Natural killer cell (primary cell): ENCODE measurements at regions not wholly inside any gene's neighbourhood (a gene's known extent, or its start where the extent isn't known, plus 50 kb on each side); places are given as distances from the start of the nearest gene placed in this dataset.

Experiments
- ATAC-seq, 3 donors: fragments of 150-1000 bp in 2 of 3; fragments of 200-7000 bp in 1 of 3; cut with Tn5 transposase; 1 replicate in 1 of 3; 2 replicates in 2 of 3; pipeline ENCODE4 v1.10.0; 2021; ENCODE audit warnings: mild to moderate bottlenecking in 2 of 3, moderate library complexity in 2 of 3
- DNase-seq, 2 donors: peaks; one replicate each; pipeline versions ENCODE4 v3.0.0 to v3.0.0-alpha.2; 2013 to 2021; ENCODE audit warnings: mixed read lengths in 1 of 2
- H3K27ac ChIP-seq: one replicate; pipeline ENCODE4 v1.5.1; 2013; ENCODE audit warnings: mild to moderate bottlenecking, low read length
- H3K27me3 ChIP-seq: one replicate; pipeline ENCODE4 v1.6.1; 2013; ENCODE audit warnings: low read length; ENCODE audit not compliant: control insufficient read depth, insufficient read depth
- H3K36me3 ChIP-seq: one replicate; pipeline ENCODE4 v1.6.1; 2013; ENCODE audit warnings: low read length; ENCODE audit not compliant: control insufficient read depth, insufficient read depth
- H3K4me1 ChIP-seq: one replicate; pipeline ENCODE4 v1.6.1; 2013; ENCODE audit warnings: low read length; ENCODE audit not compliant: control insufficient read depth, insufficient read depth
- H3K4me3 ChIP-seq: one replicate; pipeline ENCODE4 v1.5.1; 2013; ENCODE audit warnings: low read length
- H3K9me3 ChIP-seq: one replicate; pipeline ENCODE4 v1.6.1; 2013; ENCODE audit warnings: low read length; ENCODE audit not compliant: control insufficient read depth, insufficient read depth
- H3K27ac Mint-ChIP-seq, 2 donors: one replicate each; pipeline ENCODE4 v1.8.0; 2022; ENCODE audit warnings: mild to moderate bottlenecking in 2 of 2, mixed read lengths in 2 of 2, moderate library complexity in 1 of 2
- H3K27me3 Mint-ChIP-seq, 2 donors: one replicate each; pipeline ENCODE4 v1.8.0; 2022; ENCODE audit warnings: low read depth in 2 of 2, mixed read lengths in 2 of 2
- H3K36me3 Mint-ChIP-seq: one replicate; pipeline ENCODE4 v1.8.0; 2022; ENCODE audit warnings: mixed read lengths
- H3K4me1 Mint-ChIP-seq, 2 donors: one replicate each; pipeline ENCODE4 v1.8.0; 2022; ENCODE audit warnings: mixed read lengths in 2 of 2
- H3K4me3 Mint-ChIP-seq: one replicate; pipeline ENCODE4 v1.8.0; 2022; ENCODE audit warnings: mild to moderate bottlenecking, moderate library complexity, mixed read lengths
- H3K9me3 Mint-ChIP-seq, 2 donors: one replicate each; pipeline ENCODE4 v1.8.0; 2022; ENCODE audit warnings: mixed read lengths in 2 of 2
- CTCF ChIP-seq: fragments of 200-600 bp; IDR thresholded peaks from one replicate; pipeline ENCODE4 v1.8.0; 2022; ENCODE audit warnings: antibody characterized with exemption
- WGBS: methylation state at CpG from one replicate; pipeline ENCODE4 v1.1.7; 2013; ENCODE audit warnings: missing lambda C conversion rate; ENCODE audit not compliant: insufficient coverage; 5-methylcytosine and 5-hydroxymethylcytosine counted together
- intact Hi-C: fragments of 100-400 bp; cut with micrococcal nuclease; formaldehyde crosslinking; loops from one replicate; pipeline ENCODE4 v1.14.2; 2022

- ATAC-seq (no peak), DNase-seq (no peak)
- 98% methylated on average over 4 of the region's 4 CpGs for WGBS
- Mint-ChIP-seq H3K36me3 (no peaks in the 10 kb centered on the region), H3K9me3 (no peaks in the 10 kb centered on the region), H3K27ac (no peak overlapping the region), H3K4me1 (peaks cover 51 to 64% of the 10 kb centered on the region in 2 donors), H3K27me3 (no peaks in the 10 kb centered on the region), H3K4me3 (no peak overlapping the region)
- Histone ChIP-seq H3K27ac (no peak overlapping the region), H3K36me3 (no peaks in the 10 kb centered on the region), H3K4me3 (no peak overlapping the region), H3K27me3 (no peaks in the 10 kb centered on the region), H3K4me1 (no peaks in the 10 kb centered on the region), H3K9me3 (no peaks in the 10 kb centered on the region)
- no peak for TF ChIP-seq CTCF
- intact Hi-C loops, result no loop called here
Observed at GRCh38 chr21:28607545-28607944, 385.1 kb downstream of the LTN1 start.

- intact Hi-C loops, result no loop called here
- peaks cover 27 to 43% of the 10 kb centered on the region in 2 donors for H3K4me1 Mint-ChIP-seq
- ATAC-seq (peak; percentile 24 to 70 (median 56)), DNase-seq (peak in 1 of 2 donors; percentile 62)
- Histone ChIP-seq H3K27ac (no peak overlapping the region), H3K4me1 (no peaks in the 10 kb centered on the region), H3K27me3 (no peaks in the 10 kb centered on the region), H3K4me3 (no peak overlapping the region), H3K9me3 (peaks cover 8% of the 10 kb centered on the region), H3K36me3 (no peaks in the 10 kb centered on the region)
- whole genome bisulfite sequencing, result 50% methylated on average over 3 of the region's 3 CpGs
- H3K27ac Mint-ChIP-seq, result peak overlapping the region in 1 of 2 donors; percentile 34
- TF ChIP-seq CTCF, result no peak
- peaks cover 10% of the 10 kb centered on the region for H3K36me3 Mint-ChIP-seq
- H3K4me3 Mint-ChIP-seq, result no peak overlapping the region
- no peaks in the 10 kb centered on the region for H3K27me3 Mint-ChIP-seq
- H3K9me3 Mint-ChIP-seq, result peaks cover 2 to 5% of the 10 kb centered on the region in 2 donors
Observed at GRCh38 chr21:28604946-28605537, 387.6 kb downstream of the LTN1 start.

GRCh38 chr21:28602546-28602945, 390.1 kb downstream of the LTN1 start:
- Mint-ChIP-seq H3K27me3 (no peaks in the 10 kb centered on the region), H3K4me1 (peaks cover 17 to 34% of the 10 kb centered on the region in 2 donors), H3K36me3 (peaks cover 19% of the 10 kb centered on the region), H3K27ac (no peak overlapping the region), H3K4me3 (no peak overlapping the region), H3K9me3 (peaks cover 5 to 6% of the 10 kb centered on the region in 2 donors)
- Histone ChIP-seq H3K36me3 (no peaks in the 10 kb centered on the region), H3K9me3 (peaks cover 16% of the 10 kb centered on the region), H3K4me3 (no peak overlapping the region), H3K4me1 (no peaks in the 10 kb centered on the region), H3K27ac (no peak overlapping the region), H3K27me3 (no peaks in the 10 kb centered on the region)
- intact Hi-C loops, result no loop called here
- TF ChIP-seq CTCF, result no peak
- ATAC-seq, result no peak
- DNase-seq, result no peak

- peaks cover 14 to 22% of the 10 kb centered on the region in 2 donors for H3K4me1 Mint-ChIP-seq
- H3K27ac ChIP-seq, result no peak overlapping the region
- H3K9me3 Mint-ChIP-seq, result peaks cover 5 to 6% of the 10 kb centered on the region in 2 donors
- DNase-seq, result no peak
- no peak overlapping the region for H3K27ac Mint-ChIP-seq
- H3K36me3 ChIP-seq, result no peaks in the 10 kb centered on the region
- no peaks in the 10 kb centered on the region for H3K27me3 ChIP-seq
- no peaks in the 10 kb centered on the region for H3K4me1 ChIP-seq
- no peaks in the 10 kb centered on the region for H3K27me3 Mint-ChIP-seq
- H3K36me3 Mint-ChIP-seq, result peaks cover 19% of the 10 kb centered on the region
- no peak overlapping the region for H3K4me3 Mint-ChIP-seq
- TF ChIP-seq CTCF, result no peak
- peaks cover 16% of the 10 kb centered on the region for H3K9me3 ChIP-seq
- no peak for ATAC-seq
- H3K4me3 ChIP-seq, result no peak overlapping the region
- intact Hi-C loops, result no loop called here
- 96% methylated on average over 3 of the region's 3 CpGs for WGBS
Observed at GRCh38 chr21:28598214-28598613, 394.5 kb downstream of the LTN1 start.
